Kidney (tissue), 13 donors: ENCODE measurements at regions not wholly inside any gene's neighbourhood (a gene's known extent, or its start where the extent isn't known, plus 50 kb on each side); places are given as distances from the start of the nearest gene placed in this dataset.

Experiments
- DNase-seq, 5 donors: peaks; one replicate each; pipeline ENCODE4 v3.0.0-alpha.2; 2013 to 2020
- FAIRE-seq: peaks from 2 replicates; lab custom pipeline; 2012; peaks lifted over from hg19 to GRCh38; lab: Jason Lieb, UNC
- H3K27ac ChIP-seq, 2 donors: one replicate each; pipeline ENCODE4 v1.7.0; 2013; ENCODE audit warnings: low read depth in 2 of 2, low read length in 2 of 2, inconsistent platforms in 1 of 2
- H3K27me3 ChIP-seq: one replicate; pipeline ENCODE4 v1.7.1; 2013; ENCODE audit warnings: low read length, inconsistent platforms; ENCODE audit not compliant: control insufficient read depth, insufficient read depth
- H3K36me3 ChIP-seq, 3 donors: one replicate each; pipeline versions ENCODE4 v1.7.0 to v1.7.1; 2013; ENCODE audit warnings: low read length in 3 of 3, control low read depth in 1 of 3, inconsistent platforms in 1 of 3; ENCODE audit not compliant: insufficient read depth in 3 of 3, control insufficient read depth in 2 of 3
- H3K4me1 ChIP-seq, 3 donors: one replicate each; pipeline versions ENCODE4 v1.7.0 to v1.7.1; 2013; ENCODE audit warnings: low read length in 3 of 3, inconsistent platforms in 1 of 3, low read depth in 1 of 3; ENCODE audit not compliant: control insufficient read depth in 2 of 3, insufficient read depth in 2 of 3
- H3K4me3 ChIP-seq, 3 donors: one replicate each; pipeline versions ENCODE4 v1.7.0 to v1.8.1; 2013; ENCODE audit warnings: low read length in 3 of 3, control low read depth in 1 of 3, inconsistent platforms in 1 of 3
- H3K9ac ChIP-seq, 3 donors: one replicate each; pipeline versions ENCODE4 v1.7.0 to v1.7.1; 2013; ENCODE audit warnings: low read length in 3 of 3, control low read depth in 1 of 3, inconsistent platforms in 1 of 3
- H3K9me3 ChIP-seq, 3 donors: one replicate each; pipeline versions ENCODE4 v1.7.0 to v1.7.1; 2013; ENCODE audit warnings: low read length in 3 of 3, control low read depth in 1 of 3, inconsistent platforms in 1 of 3; ENCODE audit not compliant: control insufficient read depth in 2 of 3, insufficient read depth in 1 of 3
- CTCF ChIP-seq: IDR thresholded peaks from 3 replicates; pipeline ENCODE4 v1.5.1; 2012; ENCODE audit warnings: mild to moderate bottlenecking, moderate library complexity, borderline replicate concordance; ENCODE audit not compliant: insufficient read depth; ENCODE audit errors: extremely low read depth
- intact Hi-C: fragments of 100-400 bp; cut with DNase I; formaldehyde crosslinking; loops from one replicate; pipeline ENCODE4 v1.11.1; 2022
- donor health status: control.
- donor health status: control.
- donor health status: control.
- donor health status: control.
- donor health status: control.
- donor health status: DM: yes; HTN: yes; CAD: no.
- donor health status: Normal renal cell carcinoma (clear cell type).

GRCh38 chr2:139492131-139492680 is 712.0 kb upstream of the NXPH2 start:
- Histone ChIP-seq H3K36me3 (no peaks in the 10 kb centered on the region), H3K4me3 (no peak overlapping the region), H3K27me3 (no peaks in the 10 kb centered on the region), H3K4me1 (no peaks in the 10 kb centered on the region), H3K9me3 (no peaks in the 10 kb centered on the region), H3K9ac (no peak overlapping the region), H3K27ac (no peak overlapping the region)
- DNase-seq = no peak
- intact Hi-C loops = no loop called here
- TF ChIP-seq CTCF = no peak
- FAIRE-seq = no peak

- intact Hi-C loops = no loop called here
- no peaks in the 10 kb centered on the region for H3K36me3 ChIP-seq
- no peak for TF ChIP-seq CTCF
Measured at GRCh38 chr2:139480161-139480650, 700.0 kb upstream of the NXPH2 start.

GRCh38 chr2:139478165-139478914 is 698.1 kb upstream of the NXPH2 start:
- H3K9me3 ChIP-seq = no peaks in the 10 kb centered on the region
- H3K27ac ChIP-seq = no peak overlapping the region
- H3K9ac ChIP-seq = no peak overlapping the region
- no peak overlapping the region for H3K4me3 ChIP-seq
- no peaks in the 10 kb centered on the region for H3K36me3 ChIP-seq
- H3K4me1 ChIP-seq = no peaks in the 10 kb centered on the region
- FAIRE-seq = no peak
- DNase-seq = peak in 2 of 5 donors; percentile 35 to 72
- intact Hi-C loops = no loop called here
- H3K27me3 ChIP-seq = no peaks in the 10 kb centered on the region
- no peak for TF ChIP-seq CTCF

More at GRCh38 chr2:139480161-139480650, 700.0 kb upstream of the NXPH2 start:
- no peak overlapping the region for H3K9ac ChIP-seq
- DNase-seq = no peak
- H3K4me3 ChIP-seq = no peak overlapping the region
- H3K9me3 ChIP-seq = no peaks in the 10 kb centered on the region
- H3K4me1 ChIP-seq = no peaks in the 10 kb centered on the region
- FAIRE-seq = no peak
- no peak overlapping the region for H3K27ac ChIP-seq
- H3K27me3 ChIP-seq = no peaks in the 10 kb centered on the region
